Right lobe of liver (tissue), 4 donors: ENCODE measurements at regions not wholly inside any gene's neighbourhood (a gene's known extent, or its start where the extent isn't known, plus 50 kb on each side); places are given as distances from the start of the nearest gene placed in this dataset.

ENCODE experiments used
- CTCF ChIP-seq, 4 donors: fragments of 200-600 bp in 3 of 4; fragments of 450-650 bp in 1 of 4; IDR thresholded peaks; one replicate each; pipeline versions ENCODE4 v1.5.1 to v1.8.0; 2016 to 2022; ENCODE audit warnings: antibody characterized with exemption in 4 of 4, mild to moderate bottlenecking in 2 of 4
- POLR2A ChIP-seq: fragments of 450-650 bp; IDR thresholded peaks from one replicate; pipeline ENCODE4 v1.6.1; 2017; ENCODE audit warnings: antibody characterized with exemption, mild to moderate bottlenecking
- donor health status: DM: no; HTN: no; CAD: no.
- donor health status: DM: no; HTN: no; CAD: no.
- donor health status: DM: no; HTN: yes; CAD: no.

- TF ChIP-seq CTCF (IDR thresholded peaks at IDR 0.05) (no peak), POLR2A (no peak)
Observed at GRCh38 chr1:106964495-106964894, 92.0 kb upstream of the PRMT6 start.
